Vagina (tissue), 2 donors: ENCODE measurements at regions not wholly inside any gene's neighbourhood (a gene's known extent, or its start where the extent isn't known, plus 50 kb on each side); places are given as distances from the start of the nearest gene placed in this dataset.

Experiments
- DNase-seq, 2 donors: peaks; one replicate each; pipeline ENCODE4 v3.0.0-alpha.2; 2017; ENCODE audit errors: extremely low spot score in 2 of 2
- H3K27ac ChIP-seq: fragments of 200-600 bp; sonication (generic); one replicate; pipeline ENCODE4 v1.5.1; 2019
- H3K27me3 ChIP-seq: fragments of 200-600 bp; sonication (generic); one replicate; pipeline ENCODE4 v1.5.1; 2019
- H3K36me3 ChIP-seq, 2 donors: fragments of 200-600 bp; sonication (generic); one replicate each; pipeline ENCODE4 v1.5.1; 2017 to 2019
- H3K4me1 ChIP-seq: fragments of 200-600 bp; sonication (generic); one replicate; pipeline ENCODE4 v1.5.1; 2019
- H3K4me3 ChIP-seq, 2 donors: fragments of 200-600 bp; sonication (generic); 1 replicate in 1 of 2; 2 replicates in 1 of 2; pipeline ENCODE4 v1.5.1; 2016 to 2019
- H3K9me3 ChIP-seq: fragments of 200-600 bp; sonication (generic); one replicate; pipeline ENCODE4 v1.5.1; 2019
- POLR2A ChIP-seq, 2 donors: fragments of 450-650 bp; IDR thresholded peaks; one replicate each; pipeline ENCODE4 v1.6.1; 2017; ENCODE audit warnings: antibody characterized with exemption in 2 of 2, mild to moderate bottlenecking in 2 of 2, moderate library complexity in 2 of 2
- POLR2AphosphoS5 ChIP-seq, 2 donors: sonication (generic); formaldehyde crosslinking; IDR thresholded peaks; one replicate each; pipeline ENCODE4 v1.9.0; 2017; ENCODE audit warnings: antibody characterized with exemption in 2 of 2, mild to moderate bottlenecking in 2 of 2, low read depth in 1 of 2; ENCODE audit not compliant: insufficient read depth in 1 of 2
- intact Hi-C: fragments of 100-400 bp; cut with DNase I; formaldehyde crosslinking; loops from one replicate; pipeline ENCODE4 v1.15.1; 2023
- TF ChIP-seq, protein P1 (sequence below), 3 experiments: fragments of 450-650 bp in 2 of 3; fragments of 200-600 bp in 1 of 3; sonication (generic) in 1 of 3; IDR thresholded peaks; one replicate each; pipeline ENCODE4 v1.5.1; 2017 to 2019; ENCODE audit warnings: antibody characterized with exemption in 3 of 3, mild to moderate bottlenecking in 2 of 3, moderate library complexity in 2 of 3

- TF ChIP-seq, protein P1, sequence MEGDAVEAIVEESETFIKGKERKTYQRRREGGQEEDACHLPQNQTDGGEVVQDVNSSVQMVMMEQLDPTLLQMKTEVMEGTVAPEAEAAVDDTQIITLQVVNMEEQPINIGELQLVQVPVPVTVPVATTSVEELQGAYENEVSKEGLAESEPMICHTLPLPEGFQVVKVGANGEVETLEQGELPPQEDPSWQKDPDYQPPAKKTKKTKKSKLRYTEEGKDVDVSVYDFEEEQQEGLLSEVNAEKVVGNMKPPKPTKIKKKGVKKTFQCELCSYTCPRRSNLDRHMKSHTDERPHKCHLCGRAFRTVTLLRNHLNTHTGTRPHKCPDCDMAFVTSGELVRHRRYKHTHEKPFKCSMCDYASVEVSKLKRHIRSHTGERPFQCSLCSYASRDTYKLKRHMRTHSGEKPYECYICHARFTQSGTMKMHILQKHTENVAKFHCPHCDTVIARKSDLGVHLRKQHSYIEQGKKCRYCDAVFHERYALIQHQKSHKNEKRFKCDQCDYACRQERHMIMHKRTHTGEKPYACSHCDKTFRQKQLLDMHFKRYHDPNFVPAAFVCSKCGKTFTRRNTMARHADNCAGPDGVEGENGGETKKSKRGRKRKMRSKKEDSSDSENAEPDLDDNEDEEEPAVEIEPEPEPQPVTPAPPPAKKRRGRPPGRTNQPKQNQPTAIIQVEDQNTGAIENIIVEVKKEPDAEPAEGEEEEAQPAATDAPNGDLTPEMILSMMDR (IDR thresholded peaks at IDR 0.05), result no peak
- H3K36me3 ChIP-seq, result no peaks in the 10 kb centered on the region
- no peaks in the 10 kb centered on the region for H3K27me3 ChIP-seq
- H3K27ac ChIP-seq, result no peak overlapping the region
- H3K9me3 ChIP-seq, result no peaks in the 10 kb centered on the region
- no peaks in the 10 kb centered on the region for H3K4me1 ChIP-seq
- intact Hi-C loops, result no loop called here
- no peak overlapping the region for H3K4me3 ChIP-seq
- DNase-seq, result no peak
Measured at GRCh38 chr1:90208949-90209348, 214.0 kb downstream of the ZNF326 start.

DNA sequence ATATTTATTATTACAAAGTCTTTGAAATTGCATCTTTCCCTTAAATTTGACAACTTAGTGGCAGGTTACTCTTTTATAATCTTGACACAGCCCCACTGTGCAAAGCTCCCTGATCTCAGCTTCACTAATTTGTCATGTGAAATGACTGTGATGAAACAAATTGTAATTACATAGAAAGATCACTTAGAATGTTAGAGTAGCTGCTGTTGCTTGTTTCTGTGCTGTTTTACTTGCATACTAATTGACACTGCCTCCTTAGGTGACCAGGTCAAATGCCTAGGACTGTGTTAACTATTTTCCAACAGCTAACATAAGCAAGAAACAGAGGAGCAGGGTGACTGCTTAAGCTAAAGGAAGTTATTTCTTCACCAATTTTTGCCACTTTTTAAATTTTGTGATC is 211.3 kb downstream of the ZNF326 start:
- TF ChIP-seq, protein P1 (IDR thresholded peaks at IDR 0.05), result no peak
- TF ChIP-seq POLR2AphosphoS5 (IDR thresholded peaks at IDR 0.05; ENCODE audit: insufficient read depth in 1 of 2, low read depth in 1 of 2) (no peak), POLR2A (IDR thresholded peaks at IDR 0.05) (no peak)
- no peak for DNase-seq
- Histone ChIP-seq H3K36me3 (no peaks in the 10 kb centered on the region), H3K27ac (no peak overlapping the region), H3K27me3 (no peaks in the 10 kb centered on the region), H3K4me1 (no peaks in the 10 kb centered on the region), H3K4me3 (no peak overlapping the region), H3K9me3 (no peaks in the 10 kb centered on the region)
- intact Hi-C loops, result no loop called here

DNA sequence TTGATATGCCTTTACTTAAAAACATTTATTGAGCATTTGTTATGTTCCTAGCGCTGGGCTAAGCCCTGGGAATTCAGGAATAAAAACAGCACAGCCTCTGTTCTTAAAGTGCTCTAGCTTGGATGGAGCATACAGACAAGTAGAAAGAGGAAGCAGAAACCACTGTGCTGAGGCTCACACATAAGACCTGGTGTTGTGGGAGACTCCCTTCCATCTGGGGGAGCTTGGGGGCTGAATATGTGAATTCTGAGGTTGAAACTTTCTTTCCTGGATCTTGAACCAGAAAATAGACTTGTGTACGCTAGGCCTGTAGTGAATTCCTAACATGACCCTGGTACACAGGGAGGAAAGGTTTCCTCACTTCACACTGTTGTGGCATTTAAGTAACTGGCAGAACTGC is 209.9 kb downstream of the ZNF326 start:
- intact Hi-C loops, result no loop called here
- TF ChIP-seq POLR2A (IDR thresholded peaks at IDR 0.05) (no peak), POLR2AphosphoS5 (IDR thresholded peaks at IDR 0.05; ENCODE audit: insufficient read depth in 1 of 2, low read depth in 1 of 2) (no peak)
- TF ChIP-seq, protein P1 (IDR thresholded peaks at IDR 0.05), result no peak
- no peak overlapping the region for H3K4me3 ChIP-seq
- H3K4me1 ChIP-seq, result no peaks in the 10 kb centered on the region
- no peaks in the 10 kb centered on the region for H3K9me3 ChIP-seq
- H3K27me3 ChIP-seq, result no peaks in the 10 kb centered on the region
- H3K36me3 ChIP-seq, result no peaks in the 10 kb centered on the region
- DNase-seq, result no peak
- no peak overlapping the region for H3K27ac ChIP-seq

- TF ChIP-seq, protein P1 (IDR thresholded peaks at IDR 0.05), result no peak
- TF ChIP-seq POLR2A (IDR thresholded peaks at IDR 0.05) (no peak), POLR2AphosphoS5 (IDR thresholded peaks at IDR 0.05; ENCODE audit: insufficient read depth in 1 of 2, low read depth in 1 of 2) (no peak)
- H3K4me3 ChIP-seq, result no peak overlapping the region
- no peak overlapping the region for H3K27ac ChIP-seq
Measured at GRCh38 chr1:90204023-90204590, 209.2 kb downstream of the ZNF326 start.

DNA sequence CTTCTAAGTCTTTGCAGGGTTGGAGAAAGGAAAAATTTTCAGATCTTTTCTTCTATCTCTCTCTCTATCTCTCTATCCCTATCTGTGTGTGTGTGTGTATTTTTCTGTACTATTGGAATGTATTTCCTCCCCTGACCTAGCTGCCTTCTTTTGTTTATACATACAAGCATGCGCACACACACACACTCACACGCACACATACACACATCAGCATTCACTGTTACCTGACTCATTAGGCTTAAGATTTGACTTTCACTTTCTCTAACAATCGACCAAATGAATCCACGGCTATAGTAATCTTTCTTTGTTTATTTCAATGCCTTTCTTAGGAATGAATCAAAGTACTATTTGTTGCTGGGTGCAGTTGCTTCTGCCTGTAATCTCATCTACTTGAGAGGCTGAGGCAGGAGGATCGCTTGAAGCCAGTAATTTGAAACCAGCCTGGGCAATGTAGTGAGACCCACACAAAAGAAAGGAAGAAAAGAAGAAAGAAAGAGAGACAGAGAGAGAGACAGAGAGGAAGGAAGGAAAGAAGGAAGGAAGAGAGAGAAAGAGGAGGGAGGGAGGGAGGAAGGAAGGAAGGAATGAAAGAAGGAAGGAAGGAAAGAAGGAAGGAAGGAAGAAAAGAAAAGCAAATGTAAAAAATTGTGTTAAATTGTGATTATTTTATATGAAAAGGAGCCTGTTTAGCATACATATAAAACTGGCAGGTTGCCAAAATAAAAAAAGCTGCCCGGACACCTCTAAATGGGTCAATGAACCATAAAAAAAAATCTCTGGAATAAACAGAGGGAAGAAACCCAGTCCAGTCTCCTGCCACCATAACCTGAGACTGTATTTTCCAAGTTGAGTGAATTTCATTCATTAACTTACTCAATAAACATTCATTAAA is 206.8 kb downstream of the ZNF326 start:
- intact Hi-C loops, result no loop called here

More at GRCh38 chr1:90204023-90204590, 209.2 kb downstream of the ZNF326 start:
- Histone ChIP-seq H3K4me1 (no peaks in the 10 kb centered on the region), H3K27me3 (no peaks in the 10 kb centered on the region), H3K9me3 (no peaks in the 10 kb centered on the region), H3K36me3 (no peaks in the 10 kb centered on the region)
- DNase-seq, result no peak
- intact Hi-C loops, result no loop called here

More for the DNA sequence above, 206.8 kb downstream of the ZNF326 start:
- Histone ChIP-seq H3K4me1 (no peaks in the 10 kb centered on the region), H3K27ac (no peak overlapping the region), H3K27me3 (no peaks in the 10 kb centered on the region), H3K36me3 (no peaks in the 10 kb centered on the region), H3K4me3 (no peak overlapping the region), H3K9me3 (no peaks in the 10 kb centered on the region)
- TF ChIP-seq POLR2A (IDR thresholded peaks at IDR 0.05) (no peak), POLR2AphosphoS5 (IDR thresholded peaks at IDR 0.05; ENCODE audit: insufficient read depth in 1 of 2, low read depth in 1 of 2) (no peak)
- TF ChIP-seq, protein P1 (IDR thresholded peaks at IDR 0.05), result no peak
- DNase-seq, result no peak
